Right lobe of liver (tissue), 4 donors: ENCODE measurements at regions not wholly inside any gene's neighbourhood (a gene's known extent, or its start where the extent isn't known, plus 50 kb on each side); places are given as distances from the start of the nearest gene placed in this dataset.

Experiments
- CTCF ChIP-seq, 4 donors: fragments of 200-600 bp in 3 of 4; fragments of 450-650 bp in 1 of 4; IDR thresholded peaks; one replicate each; pipeline versions ENCODE4 v1.5.1 to v1.8.0; 2016 to 2022; ENCODE audit warnings: antibody characterized with exemption in 4 of 4, mild to moderate bottlenecking in 2 of 4
- POLR2A ChIP-seq: fragments of 450-650 bp; IDR thresholded peaks from one replicate; pipeline ENCODE4 v1.6.1; 2017; ENCODE audit warnings: antibody characterized with exemption, mild to moderate bottlenecking
- donor health status: DM: no; HTN: no; CAD: no.
- donor health status: DM: no; HTN: no; CAD: no.
- donor health status: DM: no; HTN: yes; CAD: no.

GRCh38 chr7:37537439-37537838, 88.8 kb upstream of the ELMO1 start:
- TF ChIP-seq CTCF (IDR thresholded peaks at IDR 0.05) (no peak), POLR2A (no peak)
